T-helper 2 cell treated with Interferon-gamma antibody and Interleukin-4, amounts not matched to agents 100 ng/mL and 5 ng/mL, for 36 hours (primary cell): ENCODE measurements at regions not wholly inside any gene's neighbourhood (a gene's known extent, or its start where the extent isn't known, plus 50 kb on each side); places are given as distances from the start of the nearest gene placed in this dataset.
"Not testable (repeated sequence)": the region's sequence is repeated elsewhere in the genome, so short reads cannot be mapped to it uniquely, and the experiment has no call there.

Source experiments
- intact Hi-C: fragments of 100-400 bp; cut with micrococcal nuclease; formaldehyde crosslinking; loops from one replicate; pipeline ENCODE4 v1.15.1; 2023

DNA sequence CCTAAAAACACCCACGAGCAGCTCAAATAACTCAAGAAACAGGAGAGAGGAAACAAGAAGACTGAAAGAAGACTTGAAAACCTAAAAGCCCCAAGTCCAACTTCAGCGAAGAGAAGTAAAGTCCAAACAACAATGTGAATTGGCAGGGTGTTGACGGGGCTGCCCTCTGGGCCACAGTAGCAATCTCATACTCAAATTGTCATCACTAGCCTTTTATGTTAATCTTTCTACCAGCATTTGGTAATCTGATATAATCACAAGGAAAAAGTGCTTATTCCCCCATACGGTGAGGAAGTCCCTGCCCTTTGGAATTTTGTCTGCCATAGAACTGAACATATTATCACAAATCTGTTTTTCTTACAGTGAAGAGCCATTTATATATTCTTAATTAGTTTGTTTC is 51.5 kb upstream of the IFNE start:
- intact Hi-C loops = no loop called here

DNA sequence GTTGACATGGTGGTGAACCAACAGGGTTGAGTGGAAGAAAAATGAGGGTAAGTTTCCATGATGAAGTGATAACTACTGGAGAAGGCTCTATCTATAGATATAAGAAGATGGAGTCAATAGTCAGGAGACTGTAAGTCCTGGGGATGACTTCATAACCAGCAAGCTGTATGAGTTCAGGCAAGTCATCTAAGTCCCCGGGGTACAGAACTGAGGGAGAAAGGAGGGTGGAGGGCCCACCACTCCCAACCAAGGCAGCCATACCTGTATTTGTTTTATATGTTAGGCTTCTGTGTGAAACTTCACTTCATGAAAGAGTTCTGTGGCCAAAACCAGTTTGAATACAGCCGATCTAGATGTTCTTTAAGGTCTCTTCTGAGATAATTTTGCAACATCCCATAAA is 53.3 kb upstream of the IFNE start:
- intact Hi-C loops = no loop called here

DNA sequence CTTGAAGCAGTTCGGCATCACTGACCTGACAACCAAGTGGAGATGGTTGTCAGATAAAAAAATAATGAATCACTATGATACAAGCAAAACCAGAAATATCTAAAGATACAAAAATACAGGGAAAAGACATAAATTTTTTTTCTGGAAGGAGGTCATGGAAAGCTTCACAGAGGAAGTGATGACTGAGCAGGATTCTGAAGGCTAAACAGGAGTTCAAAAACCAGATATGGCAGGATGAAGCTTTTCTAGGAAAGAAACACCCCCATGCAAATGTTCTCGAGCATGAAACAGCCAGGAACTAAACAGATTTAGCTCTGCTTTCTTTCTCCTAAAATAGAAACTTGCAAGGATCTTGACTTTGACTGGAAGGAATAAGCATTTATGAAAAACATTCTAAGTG is 60.7 kb upstream of the IFNE start:
- intact Hi-C loops = no loop called here

- intact Hi-C loops = no loop called here
Observed at GRCh38 chr9:21543187-21543586, 61.1 kb upstream of the IFNE start.

DNA sequence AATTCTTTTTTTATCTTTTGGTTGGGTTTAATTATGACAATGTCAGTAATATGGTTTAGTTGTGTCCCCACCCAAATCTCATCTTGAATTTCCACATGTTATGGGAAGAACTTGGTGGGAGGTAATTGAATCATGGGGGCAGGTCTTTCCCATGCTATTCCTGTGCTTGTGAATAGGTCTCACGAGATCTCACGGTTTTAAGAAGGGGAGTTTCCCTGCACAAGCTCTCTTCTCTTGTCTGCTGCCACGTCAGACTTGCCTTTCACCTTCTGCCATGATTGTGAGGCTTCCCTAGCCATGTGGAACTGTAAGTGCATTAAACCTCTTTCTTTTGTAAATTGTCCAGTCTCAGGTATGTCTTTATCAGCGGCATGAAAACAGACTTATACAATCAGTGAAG is 61.7 kb upstream of the IFNE start:
- intact Hi-C loops = not testable (repeated sequence)

DNA sequence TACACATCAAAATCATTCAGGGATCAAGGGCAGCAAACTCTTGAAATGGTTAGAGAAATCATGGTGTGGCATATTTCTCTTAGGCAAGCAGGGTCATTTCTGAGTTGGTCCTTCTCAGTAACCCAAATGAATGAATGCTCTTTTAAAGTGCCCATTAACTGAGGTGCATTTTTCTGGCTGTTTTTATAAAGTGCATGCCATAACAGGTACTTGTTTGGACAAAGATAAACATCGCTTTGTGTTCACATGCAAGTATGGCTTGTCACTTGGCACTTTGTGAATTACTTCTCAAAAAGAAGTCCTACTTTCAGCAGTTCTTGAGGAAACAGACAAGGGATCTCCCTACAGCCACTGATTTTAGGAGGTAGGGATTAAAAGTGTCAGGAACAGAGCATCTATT is 64.8 kb upstream of the IFNE start:
- intact Hi-C loops = no loop called here

DNA sequence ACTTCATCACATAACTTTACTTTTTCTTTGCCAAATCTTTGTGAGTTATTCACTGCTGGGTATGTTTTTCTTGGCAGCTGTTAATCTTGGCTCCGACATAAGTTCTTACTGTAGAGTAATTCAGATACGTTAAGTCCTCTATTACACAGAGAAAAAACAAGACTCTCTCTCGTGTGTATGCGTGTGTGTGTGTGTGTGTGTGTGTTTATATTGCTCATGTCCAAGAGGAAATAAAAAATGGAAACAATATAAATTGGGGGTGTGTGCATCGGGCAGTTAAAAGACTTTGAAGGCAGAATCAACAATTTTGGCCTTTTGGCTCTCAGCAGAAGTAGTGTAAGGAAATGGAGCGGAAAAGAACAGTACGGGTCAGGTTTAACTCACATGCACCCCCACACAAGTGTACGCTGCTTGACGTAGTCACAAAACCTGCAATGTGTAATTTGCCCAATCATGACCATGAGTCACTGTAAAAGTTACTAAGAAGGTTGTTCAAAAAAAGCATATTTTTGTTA is 67.2 kb upstream of the IFNE start:
- intact Hi-C loops = no loop called here

GRCh38 chr9:21549890-21550289 is 67.8 kb upstream of the IFNE start:
- intact Hi-C loops = no loop called here

DNA sequence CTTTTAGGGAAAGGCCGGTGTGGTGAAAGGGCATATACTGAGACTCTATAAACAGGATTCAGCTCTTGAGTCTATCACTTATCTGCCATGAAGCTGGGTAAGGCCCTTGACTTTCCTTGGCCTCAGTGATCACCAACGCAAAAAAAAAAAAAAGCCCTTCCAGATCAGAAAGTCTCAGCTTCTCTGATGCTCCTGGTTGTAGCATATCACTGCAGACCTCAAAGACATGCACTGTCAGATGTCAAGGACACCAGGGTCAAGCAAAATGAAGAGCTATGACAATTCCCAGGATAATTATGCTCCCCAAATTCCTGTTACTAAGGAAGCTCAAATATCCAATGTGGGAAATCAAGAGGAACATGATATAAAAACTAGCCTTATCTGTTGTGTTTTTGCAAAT is 68.3 kb upstream of the IFNE start:
- intact Hi-C loops = no loop called here

DNA sequence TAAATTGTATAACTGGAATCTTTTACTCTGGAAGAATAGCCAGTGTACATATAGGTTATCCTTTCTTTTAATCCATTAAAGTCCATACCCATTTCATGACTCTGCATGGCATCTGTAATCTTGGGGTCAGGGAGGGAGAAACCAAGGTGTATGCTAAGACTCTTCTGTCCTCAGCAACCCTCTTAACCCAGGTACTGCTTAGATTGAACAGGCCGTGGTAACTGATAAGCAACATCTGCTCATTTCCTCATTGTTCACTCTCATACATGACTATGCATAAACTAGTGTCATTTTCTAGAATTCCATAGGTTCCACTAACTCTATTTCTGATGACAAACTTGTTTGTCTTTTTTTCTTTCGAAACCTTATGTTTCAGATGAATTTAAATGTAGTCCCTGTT is 69.3 kb upstream of the IFNE start:
- intact Hi-C loops = no loop called here

- intact Hi-C loops = no loop called here
Observed at GRCh38 chr9:21552244-21553170, 70.4 kb upstream of the IFNE start.

DNA sequence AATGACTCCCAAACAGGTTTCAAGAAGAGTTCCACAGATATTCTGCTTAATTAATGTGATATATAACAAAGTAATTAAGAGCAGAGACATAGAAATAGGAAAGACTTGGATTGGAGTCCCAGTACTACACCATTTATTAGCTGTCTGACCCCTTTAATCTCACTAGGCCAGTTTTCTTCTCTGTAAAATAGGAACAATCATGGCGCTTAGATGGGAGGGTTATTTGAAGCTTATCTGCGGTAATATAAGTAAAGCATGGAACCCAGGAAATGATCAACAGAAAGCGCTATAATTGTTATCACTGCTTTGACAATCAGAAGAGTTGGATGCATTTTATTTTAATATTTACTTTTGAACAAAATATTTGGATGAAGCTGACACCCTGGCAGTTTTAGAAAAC is 71.3 kb upstream of the IFNE start:
- intact Hi-C loops = no loop called here

- intact Hi-C loops = loop anchor here (5.0 kb wide), 2 partner anchors 37 to 228 kb away; no protein-coding TSS in a partner anchor
Observed at GRCh38 chr9:21554813-21555212, 72.7 kb upstream of the IFNE start.

- intact Hi-C loops = loop anchor here (5.0 kb wide), 2 partner anchors 36 to 229 kb away; no protein-coding TSS in a partner anchor
Observed at GRCh38 chr9:21555911-21556310, 73.8 kb upstream of the IFNE start.

DNA sequence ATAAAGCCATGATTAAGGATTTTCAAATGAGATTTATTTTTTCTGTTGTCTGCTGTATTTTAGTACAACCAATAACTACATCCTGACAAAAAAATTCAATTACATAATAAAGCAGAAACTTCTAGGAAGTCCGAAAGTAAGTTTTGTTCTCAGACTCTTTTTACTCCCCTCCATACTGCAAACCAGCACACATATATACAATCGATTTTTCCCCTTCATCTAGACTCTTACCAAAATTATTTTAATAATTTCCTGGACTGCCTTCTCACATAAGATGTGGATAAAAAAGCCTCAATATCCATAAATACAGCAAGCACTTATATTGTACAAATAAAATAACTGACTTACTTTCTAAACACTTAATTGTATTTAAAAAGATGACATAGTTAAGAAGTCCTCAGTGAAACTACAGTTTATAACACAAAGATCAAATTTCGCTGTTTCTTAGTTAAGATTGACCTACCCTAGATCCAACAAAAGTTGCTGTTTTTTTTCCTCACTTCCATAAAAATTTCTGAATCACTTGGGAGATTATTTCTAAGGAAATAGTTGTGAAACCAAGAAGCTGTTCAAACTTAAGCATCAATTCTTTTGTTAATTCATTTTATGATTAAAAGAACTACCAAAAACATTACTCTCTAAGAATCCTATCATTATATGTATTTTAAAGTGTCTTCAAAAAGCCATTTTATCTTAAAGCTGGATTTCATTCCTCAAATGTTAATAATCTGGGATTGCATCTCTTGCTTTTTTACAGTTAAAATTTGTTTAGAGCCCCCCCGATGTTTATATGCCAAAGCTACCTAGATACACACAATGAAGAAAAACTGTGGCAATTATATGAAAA is 74.7 kb upstream of the IFNE start:
- intact Hi-C loops = loop anchor here (5.0 kb wide), 2 partner anchors 35 to 230 kb away; no protein-coding TSS in a partner anchor

DNA sequence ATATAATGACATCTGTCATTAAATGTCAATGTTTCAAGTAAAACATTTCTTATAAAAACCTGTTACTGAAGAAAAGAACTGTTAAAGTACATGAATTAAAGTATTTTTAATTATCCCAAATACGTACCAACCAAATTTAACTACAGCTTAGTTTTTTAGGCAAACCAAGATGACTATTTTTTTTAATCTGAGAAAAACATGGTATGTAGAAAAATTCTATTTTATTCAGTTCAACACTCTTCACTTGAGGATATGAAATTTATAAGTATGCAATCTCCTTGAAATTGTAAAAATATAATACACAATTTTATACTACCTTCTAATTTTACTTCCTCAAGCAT is 75.3 kb upstream of the IFNE start:
- intact Hi-C loops = loop anchor here (5.0 kb wide), 2 partner anchors 35 to 230 kb away; no protein-coding TSS in a partner anchor

- intact Hi-C loops = loop anchor here (2.0 to 5.0 kb wide), 3 partner anchors 34 to 231 kb away; no protein-coding TSS in a partner anchor
Observed at GRCh38 chr9:21558079-21558478, 76.0 kb upstream of the IFNE start.

- intact Hi-C loops = loop anchor here (1.0 to 5.0 kb wide), 4 partner anchors 19 to 232 kb away; no protein-coding TSS in a partner anchor
Observed at GRCh38 chr9:21558615-21559401, 76.7 kb upstream of the IFNE start.

DNA sequence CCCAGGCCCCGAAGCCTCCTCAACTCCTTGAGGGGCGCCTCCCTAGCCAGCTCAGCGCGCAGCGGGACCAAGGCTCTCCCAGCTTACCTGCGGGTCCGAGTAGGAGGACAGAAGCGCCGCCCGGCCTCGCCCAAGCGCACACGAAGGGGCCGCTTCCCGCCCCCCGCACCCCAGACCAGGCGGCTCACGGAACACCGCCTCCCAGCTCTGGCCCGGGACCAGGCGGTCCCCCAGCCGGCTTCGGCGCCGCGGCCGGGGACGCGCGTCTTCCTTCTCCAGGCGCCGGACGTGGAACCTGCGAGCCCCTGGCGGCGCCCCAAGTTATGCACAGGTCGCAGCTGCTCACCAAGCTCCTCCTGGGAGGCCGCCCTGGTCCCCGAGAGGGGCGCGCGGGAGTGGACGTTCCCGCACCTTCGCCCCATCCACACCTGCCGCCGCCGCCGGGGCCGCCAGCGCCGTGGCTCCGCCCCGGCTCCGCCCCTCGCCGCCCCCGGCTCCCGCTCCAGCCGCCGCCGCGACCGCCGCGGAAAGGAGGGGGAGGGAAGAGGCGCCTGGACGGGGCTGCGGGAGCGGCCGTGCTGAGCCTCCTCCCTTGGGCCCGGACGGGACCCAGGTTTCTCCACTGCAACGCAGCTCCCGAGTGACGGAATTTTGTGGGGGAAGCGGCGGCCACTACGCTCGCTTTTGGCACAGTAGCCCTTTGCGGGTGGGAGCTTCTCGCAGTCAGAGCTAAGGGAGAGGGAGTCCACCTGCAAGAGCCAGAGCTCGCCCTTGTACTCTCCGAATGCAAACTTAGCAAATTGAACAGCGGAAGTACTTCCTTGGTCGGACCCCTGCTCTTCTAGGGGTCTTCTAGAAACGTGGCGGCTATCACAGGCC is 77.5 kb upstream of the IFNE start:
- intact Hi-C loops = loop anchor here (1.0 to 5.0 kb wide), 5 partner anchors 19 to 232 kb away; no protein-coding TSS in a partner anchor

DNA sequence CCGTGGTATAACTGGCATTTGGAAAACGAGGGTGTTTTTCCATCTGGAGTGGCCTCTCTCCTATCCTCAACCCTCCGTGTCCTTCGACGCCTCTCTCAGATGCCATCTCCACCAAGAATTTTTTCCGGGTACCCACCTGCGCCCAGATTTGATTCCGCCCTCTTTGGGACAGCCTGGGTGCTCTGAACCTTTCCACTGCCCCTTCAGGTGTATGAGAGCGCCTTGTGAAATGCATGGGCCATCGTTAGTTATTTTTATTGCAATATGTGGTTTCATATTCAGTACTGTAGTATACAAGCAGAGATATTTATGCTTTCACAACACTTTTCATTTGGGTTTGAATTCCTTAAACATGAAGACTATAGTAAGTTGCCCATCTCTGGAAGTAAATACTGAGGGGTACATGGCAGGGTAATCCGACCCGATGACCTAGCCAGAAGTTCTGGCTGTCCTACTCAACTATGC is 78.2 kb upstream of the IFNE start:
- intact Hi-C loops = loop anchor here (5.0 kb wide), 1 partner anchor 217 kb away; no protein-coding TSS in a partner anchor
